GM18907 (cell line): ENCODE measurements at regions not wholly inside any gene's neighbourhood (a gene's known extent, or its start where the extent isn't known, plus 50 kb on each side); places are given as distances from the start of the nearest gene placed in this dataset.
"Not testable (repeated sequence)": the region's sequence is repeated elsewhere in the genome, so short reads cannot be mapped to it uniquely, and the experiment has no call there.

Experiments used
- ATAC-seq: cut with Tn5 transposase; IDR thresholded peaks from one replicate; pipeline ENCODE4 v1.9.1; 2021; ENCODE audit warnings: mild to moderate bottlenecking, moderate library complexity; ENCODE audit not compliant: unreplicated experiment

GRCh38 chr14:70269582-70269981 is 80.8 kb upstream of the SLC8A3 start:
- no peak for ATAC-seq

- no peak for ATAC-seq
Observed at GRCh38 chr14:70268760-70269159, 80.0 kb upstream of the SLC8A3 start.

GRCh38 chr14:70266157-70266556 is 77.4 kb upstream of the SLC8A3 start:
- ATAC-seq = no peak

- ATAC-seq = no peak
Observed at GRCh38 chr14:70265422-70265821, 76.7 kb upstream of the SLC8A3 start.

GRCh38 chr14:70259420-70259819 is 70.7 kb upstream of the SLC8A3 start:
- no peak for ATAC-seq

GRCh38 chr14:70257526-70257925 is 68.8 kb upstream of the SLC8A3 start:
- ATAC-seq = no peak

GRCh38 chr14:70256601-70257000 is 67.8 kb upstream of the SLC8A3 start:
- ATAC-seq = no peak

- ATAC-seq = not testable (repeated sequence)
Observed at GRCh38 chr14:70255071-70256057, 66.6 kb upstream of the SLC8A3 start.

- ATAC-seq = peak; percentile 58
Observed at GRCh38 chr14:70254476-70254961, 65.8 kb upstream of the SLC8A3 start.

- ATAC-seq = not testable (repeated sequence)
Observed at GRCh38 chr14:70253547-70253946, 64.8 kb upstream of the SLC8A3 start.

- ATAC-seq = no peak
Observed at GRCh38 chr14:70245026-70245425, 56.3 kb upstream of the SLC8A3 start.

GRCh38 chr14:70239802-70240201 is 51.1 kb upstream of the SLC8A3 start:
- peak; percentile 93 for ATAC-seq

- not testable (repeated sequence) for ATAC-seq
Observed at GRCh38 chr14:70238635-70239034, 49.9 kb upstream of the SLC8A3 start.
